ENCODE measurements at regions not wholly inside any gene's neighbourhood (a gene's known extent, or its start where the extent isn't known, plus 50 kb on each side); places are given as distances from the start of the nearest gene placed in this dataset.

DNA sequence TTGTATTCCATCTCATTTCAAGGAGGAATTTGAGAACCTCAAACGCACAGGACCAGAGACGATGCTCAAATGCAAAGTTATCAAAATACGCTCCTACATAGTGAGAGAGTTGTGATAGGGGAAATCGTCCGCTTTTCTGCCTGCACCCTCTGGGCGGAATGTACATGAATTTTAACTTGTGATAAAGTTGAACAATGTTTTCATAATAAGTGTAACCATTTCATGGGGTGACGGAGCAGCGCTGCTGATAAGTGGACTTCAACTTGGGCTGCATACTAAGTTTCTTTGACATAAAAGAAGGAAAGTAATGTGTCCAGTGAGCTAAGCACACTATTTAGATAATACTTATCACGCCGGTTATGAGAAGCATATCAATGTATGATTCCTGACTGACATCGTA lies 497.5 kb upstream of the MGMT start:
- TF ChIP-seq TAF1 (IDR thresholded peaks at IDR 0.05; ENCODE audit: low read depth, low read length): no peak
- no peak for TF ChIP-seq POLR2AphosphoS5 (IDR thresholded peaks at IDR 0.05; ENCODE audit: low read depth, low read length)

Data from GM12891 (cell line).